ENCODE measurements at regions not wholly inside any gene's neighbourhood (a gene's known extent, or its start where the extent isn't known, plus 50 kb on each side); places are given as distances from the start of the nearest gene placed in this dataset.

GRCh38 chr14:86858591-86858990 is 1134.4 kb downstream of the GALC start:
- DNase-seq = no peak

- DNase-seq = no peak
Measured at GRCh38 chr14:86858031-86858430, 1135.0 kb downstream of the GALC start.

DNA sequence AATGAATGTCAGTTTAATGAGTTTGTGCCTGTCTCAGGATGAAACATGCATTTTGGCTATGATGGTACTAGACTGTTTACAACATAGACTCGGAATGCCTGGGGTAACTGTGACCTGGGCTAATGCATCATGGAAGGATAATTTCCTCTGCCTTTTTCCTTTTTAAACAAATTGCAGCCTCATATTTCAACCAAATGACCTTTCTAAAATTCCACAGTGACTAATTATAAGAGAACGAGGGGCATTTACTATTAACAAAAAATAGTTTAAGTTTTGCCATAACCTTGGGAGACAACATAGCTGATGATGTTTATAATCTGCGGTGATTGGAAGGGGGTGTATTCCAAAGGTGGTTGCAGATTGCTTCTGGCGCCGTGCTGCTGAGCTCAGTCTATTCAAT is 1140.5 kb downstream of the GALC start:
- no peak for DNase-seq

DNA sequence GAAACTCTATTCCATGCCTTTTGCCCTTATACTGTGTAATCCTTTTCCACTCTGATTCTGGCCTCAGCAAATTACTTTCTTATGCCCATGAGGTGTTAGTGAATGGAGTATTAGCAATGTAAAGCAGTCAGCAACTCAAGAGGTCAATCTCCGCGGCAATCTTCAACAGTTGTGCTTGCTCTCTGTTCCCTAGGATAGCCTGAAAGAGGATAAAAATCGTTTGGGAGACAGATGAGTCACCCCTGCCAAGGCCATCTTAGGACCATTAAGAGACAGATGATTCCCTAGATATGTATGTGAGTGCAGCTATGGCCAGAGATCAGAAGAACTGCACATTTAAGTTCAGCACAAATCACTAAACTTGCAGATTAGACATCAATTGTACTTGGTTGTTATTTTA is 1145.8 kb downstream of the GALC start:
- no peak for DNase-seq

- DNase-seq = no peak
Measured at GRCh38 chr14:86838363-86838762, 1154.6 kb downstream of the GALC start.

- DNase-seq = no peak
Measured at GRCh38 chr14:86826661-86827060, 1166.3 kb downstream of the GALC start.

GRCh38 chr14:86824167-86824566 is 1168.8 kb downstream of the GALC start:
- no peak for DNase-seq

GRCh38 chr14:86823581-86823980 is 1169.4 kb downstream of the GALC start:
- DNase-seq = no peak

GRCh38 chr14:86815341-86815740 is 1177.6 kb downstream of the GALC start:
- DNase-seq = no peak

GRCh38 chr14:86802726-86803125 is 1190.3 kb downstream of the GALC start:
- DNase-seq = no peak

DNA sequence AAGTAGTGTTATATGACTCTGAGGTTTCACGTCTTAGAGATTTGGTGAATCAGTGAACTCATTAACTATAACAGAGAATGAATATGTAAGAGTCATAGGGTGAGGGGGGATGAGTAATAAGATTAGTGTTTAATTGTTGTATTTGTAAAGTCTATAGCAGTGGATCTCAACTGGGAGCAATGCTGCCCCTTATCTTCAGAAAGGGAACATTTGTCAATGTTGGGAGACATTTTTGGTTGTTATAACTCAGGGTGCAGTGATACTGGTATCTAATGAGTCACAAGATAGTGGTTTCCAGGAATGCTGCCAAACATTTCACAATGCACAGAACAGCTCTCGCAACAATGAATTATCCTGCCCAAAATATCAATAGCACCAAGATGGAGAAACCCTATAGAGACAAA is 1193.7 kb downstream of the GALC start:
- no peak for DNase-seq

DNA sequence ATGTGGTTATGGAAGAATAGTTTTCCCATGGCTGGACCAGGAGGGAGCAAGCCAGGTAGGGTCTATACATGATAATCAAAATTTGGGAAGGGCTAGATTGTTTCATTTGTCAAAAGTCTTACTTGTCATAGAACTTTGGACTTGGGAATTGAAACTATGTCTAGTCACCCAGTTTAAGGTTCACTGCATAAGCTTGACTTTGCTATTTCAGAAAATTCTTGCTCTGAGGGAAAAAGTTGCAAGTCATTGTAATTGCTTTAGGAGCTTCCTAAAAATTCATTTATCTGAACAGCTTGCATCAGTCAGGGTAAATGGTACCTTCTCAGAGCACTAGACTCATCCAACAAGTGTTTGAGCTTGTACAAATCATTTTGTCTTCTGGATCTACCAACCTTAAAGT is 1194.7 kb downstream of the GALC start:
- DNase-seq = no peak

DNA sequence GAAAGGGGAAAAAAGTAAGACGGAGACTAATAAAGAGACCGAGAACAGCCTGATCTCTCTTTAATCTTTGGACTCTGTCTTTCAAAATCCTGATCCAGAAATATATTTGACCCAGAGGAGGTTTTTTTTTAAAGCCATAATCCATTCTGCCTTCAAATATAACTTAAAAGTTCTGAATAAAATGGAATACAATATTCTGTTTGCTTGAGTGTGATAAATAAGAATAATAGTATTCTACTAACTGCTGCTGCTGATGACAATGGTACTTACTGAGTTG is 1196.0 kb downstream of the GALC start:
- DNase-seq = no peak

- no peak for DNase-seq
Measured at GRCh38 chr14:86796221-86797074, 1196.5 kb downstream of the GALC start.

DNA sequence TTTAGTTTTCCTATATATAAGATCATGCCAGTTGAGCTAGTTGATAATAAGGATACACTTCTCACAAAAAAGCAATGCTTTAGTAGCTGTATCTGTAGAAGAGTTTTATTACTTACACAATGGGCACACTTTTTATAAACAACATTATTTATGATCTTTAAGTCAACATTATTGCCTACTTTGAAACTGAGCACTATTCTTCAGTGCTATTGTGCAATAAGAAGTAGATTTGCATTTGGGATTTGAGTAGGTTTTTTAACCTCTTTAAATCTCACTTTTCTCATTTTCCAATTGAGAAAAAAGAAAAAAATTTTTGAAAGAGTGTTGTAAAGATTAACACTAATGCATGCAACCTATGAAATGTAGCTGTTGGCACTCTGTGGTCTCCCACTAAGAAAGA is 1198.3 kb downstream of the GALC start:
- no peak for DNase-seq

GRCh38 chr14:86790408-86791364 is 1202.3 kb downstream of the GALC start:
- no peak for DNase-seq

- DNase-seq = no peak
Measured at GRCh38 chr14:86788224-86788623, 1204.8 kb downstream of the GALC start.

DNA sequence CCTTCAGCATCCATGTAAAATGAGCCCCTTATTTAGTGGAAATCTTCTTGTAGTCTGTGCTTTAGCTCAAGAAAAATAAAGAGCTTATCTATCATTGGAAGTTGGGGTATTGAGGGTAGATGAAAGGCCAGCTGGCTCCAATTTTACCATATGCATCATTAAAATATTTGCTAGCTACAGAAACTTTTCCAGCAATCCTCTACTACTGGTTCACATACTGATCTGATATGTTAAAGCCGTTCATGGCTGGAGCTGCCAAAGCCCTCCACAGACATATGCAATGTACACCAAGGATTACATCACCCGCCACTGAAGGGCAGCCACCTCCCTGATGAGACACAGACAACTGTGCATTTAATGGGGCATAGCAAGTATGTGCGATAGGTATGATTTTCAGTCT is 1205.3 kb downstream of the GALC start:
- DNase-seq = no peak

DNA sequence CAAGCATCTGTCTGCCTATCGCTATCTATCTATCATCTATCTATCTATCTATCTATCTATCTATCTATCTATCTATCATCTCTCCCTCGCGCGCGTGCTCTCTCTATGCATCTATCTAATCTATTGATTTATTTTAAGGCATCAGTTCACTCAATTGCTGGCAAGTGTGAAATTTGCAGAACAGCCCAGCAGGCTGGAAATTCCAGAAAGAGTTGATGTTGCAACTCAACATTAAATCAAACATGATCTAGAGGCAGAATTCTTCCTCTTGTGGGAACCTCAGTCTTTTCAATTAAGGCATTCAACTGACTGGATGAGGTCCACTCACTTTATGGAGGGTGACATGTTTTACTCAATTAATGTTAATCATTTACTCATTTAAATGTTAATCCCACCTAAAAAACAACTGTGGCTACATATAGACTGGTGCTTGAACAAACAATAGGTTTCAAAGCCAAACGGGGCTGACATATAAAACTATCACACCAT is 1210.8 kb downstream of the GALC start:
- DNase-seq = no peak

- DNase-seq = no peak
Measured at GRCh38 chr14:86780876-86781510, 1212.0 kb downstream of the GALC start.

DNA sequence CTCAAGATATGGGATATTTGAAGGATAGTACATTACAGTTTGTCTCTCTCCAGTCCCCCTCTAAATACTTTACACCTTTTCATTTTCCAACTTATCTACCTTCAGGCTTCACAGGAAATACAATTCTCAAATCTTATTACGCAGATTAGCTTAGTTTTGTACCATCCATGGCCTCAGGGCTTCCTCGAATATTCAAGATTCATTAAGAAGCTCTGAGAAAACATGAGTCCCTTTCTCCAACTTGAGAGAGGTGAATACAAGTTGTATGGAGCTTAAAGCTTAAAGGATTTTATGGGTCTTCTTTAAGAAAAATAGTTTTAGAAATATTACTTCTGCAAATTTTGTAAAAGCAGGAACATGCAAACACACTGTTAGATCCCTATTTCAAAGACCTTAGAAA is 1212.5 kb downstream of the GALC start:
- no peak for DNase-seq

GRCh38 chr14:86779416-86779815 is 1213.6 kb downstream of the GALC start:
- DNase-seq = no peak

DNA sequence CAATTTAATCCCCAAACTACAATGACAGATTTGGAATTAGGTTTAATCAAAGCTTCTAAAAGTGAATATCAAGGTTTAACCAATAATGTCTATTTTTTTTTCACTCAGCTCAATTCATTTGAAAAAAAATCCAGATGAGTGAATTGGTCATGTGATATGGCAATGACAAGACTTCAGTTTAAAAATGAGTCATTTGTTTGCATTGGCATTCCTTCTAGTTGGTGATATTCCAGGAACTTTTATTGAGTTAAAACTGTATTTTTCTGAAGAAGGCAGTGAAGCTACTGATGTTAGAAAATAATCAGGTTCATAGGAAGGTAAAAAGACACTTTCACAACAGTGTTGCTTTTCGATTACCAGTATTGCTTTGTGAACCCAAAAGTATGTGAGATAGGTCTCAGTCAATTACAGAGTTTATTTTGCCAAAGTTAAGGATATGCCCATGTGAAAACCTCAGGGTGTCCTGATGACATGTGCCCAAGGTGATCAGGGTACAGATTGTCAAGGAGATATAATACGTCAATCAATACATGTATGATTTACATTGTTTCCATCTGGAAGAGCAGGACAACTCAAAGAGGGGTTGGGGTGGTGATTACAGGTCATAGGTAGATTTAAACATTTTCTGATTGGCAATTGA is 1214.9 kb downstream of the GALC start:
- DNase-seq = no peak

Data from NCI-H774 (cell line).